ENCODE measurements at regions not wholly inside any gene's neighbourhood (a gene's known extent, or its start where the extent isn't known, plus 50 kb on each side); places are given as distances from the start of the nearest gene placed in this dataset.

DNA sequence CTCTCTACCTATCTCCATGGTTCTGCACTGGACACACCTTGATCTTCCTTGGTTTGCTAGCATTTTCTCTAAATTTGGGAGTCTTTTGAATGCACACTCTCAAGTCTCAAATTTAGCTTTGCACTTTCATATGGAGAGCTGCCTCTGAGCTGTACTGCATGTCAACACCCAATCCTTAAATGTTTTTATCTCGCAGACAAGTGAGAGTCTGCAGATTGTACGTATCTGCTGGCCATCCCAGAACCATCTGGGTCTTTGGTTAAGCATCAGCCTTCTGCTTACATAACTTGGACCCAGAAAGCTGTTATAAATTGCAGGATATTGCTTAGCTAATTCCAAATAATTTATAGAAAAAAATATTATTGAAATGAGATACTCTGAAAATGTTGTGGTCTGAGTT lies 111.4 kb upstream of the GRAMD2B start:
- no peak for DNase-seq (ENCODE audit: low read depth in 2 of 3, low spot score in 2 of 3)

DNA sequence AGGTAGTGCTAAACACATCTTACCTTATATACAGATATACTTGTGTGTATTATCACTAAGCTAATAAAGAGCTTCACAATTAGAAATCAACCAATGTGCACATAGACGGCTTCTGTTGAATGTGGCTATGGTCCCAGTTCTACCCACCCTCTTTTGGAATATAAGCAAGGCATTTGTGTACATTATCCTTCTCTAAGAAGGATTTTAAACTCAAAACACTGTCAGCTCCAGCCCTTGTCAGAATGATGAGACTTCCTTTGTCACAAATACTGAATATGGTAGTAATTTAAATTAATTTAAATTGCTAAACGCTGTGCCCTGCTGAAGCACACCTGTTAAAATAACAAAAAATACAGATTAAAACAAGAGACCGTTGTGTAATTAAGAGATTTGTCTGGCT lies 107.9 kb upstream of the GRAMD2B start:
- no peak for DNase-seq (ENCODE audit: low read depth in 2 of 3, low spot score in 2 of 3)

DNA sequence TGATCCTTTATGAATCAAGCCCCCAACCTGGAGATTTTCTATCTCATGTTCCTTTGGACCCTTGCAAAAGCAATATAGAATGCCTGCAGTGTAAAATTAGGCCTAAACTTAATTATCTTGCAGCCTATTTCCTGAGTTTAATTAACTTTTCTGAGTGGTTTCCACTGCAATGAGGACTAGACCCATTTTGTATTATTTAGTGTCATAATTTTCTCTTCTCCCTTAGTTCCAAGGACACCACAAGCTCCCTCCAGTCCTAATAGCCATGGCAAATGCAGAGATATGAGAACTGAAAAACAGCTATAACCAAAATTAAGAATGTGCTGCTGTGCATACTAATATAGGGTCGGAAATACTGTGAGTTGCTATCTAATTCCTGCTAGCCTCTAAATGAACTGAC lies 90.9 kb upstream of the GRAMD2B start:
- no peak for DNase-seq (ENCODE audit: low read depth in 2 of 3, low spot score in 2 of 3)

DNA sequence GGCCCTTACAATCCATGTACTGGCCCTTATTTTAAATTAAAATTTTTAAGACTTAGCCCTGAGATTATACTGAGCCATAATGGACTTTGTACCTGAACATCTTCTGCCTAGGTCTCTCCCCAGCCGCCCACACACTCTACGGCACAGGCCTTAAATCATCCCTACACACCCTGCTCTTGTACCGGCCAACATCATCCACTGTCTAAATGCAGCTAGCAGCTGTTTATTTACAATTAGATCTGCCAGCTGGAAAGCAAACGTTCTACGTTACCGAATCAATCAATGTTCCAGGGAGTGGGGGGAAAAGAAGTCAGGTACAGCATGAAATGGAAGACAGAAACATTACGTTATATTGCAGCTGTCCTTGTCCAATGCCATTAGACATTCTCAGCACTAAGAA lies 88.4 kb upstream of the GRAMD2B start:
- DNase-seq (ENCODE audit: low read depth in 2 of 3, low spot score in 2 of 3): no peak

DNA sequence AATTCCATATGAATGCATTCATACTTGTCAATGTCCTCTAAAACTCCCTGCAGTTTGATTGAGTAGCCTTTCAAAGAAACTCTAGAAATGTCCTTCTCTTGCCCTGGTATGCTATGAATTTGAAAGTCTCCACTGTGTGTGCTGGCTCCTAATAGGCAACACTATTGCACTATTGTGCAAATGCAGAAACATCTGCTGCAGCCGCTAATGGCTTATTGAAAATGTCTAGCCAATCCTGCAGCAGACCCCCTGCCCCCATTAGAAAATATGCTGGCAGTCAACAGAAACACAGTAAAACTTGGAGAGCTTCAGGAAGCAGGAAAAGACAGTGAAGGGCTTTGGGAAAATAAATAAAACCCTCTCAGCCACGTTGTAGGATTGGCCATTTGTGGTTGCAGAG lies 87.3 kb upstream of the GRAMD2B start:
- DNase-seq (ENCODE audit: low read depth in 2 of 3, low spot score in 2 of 3): no peak

DNA sequence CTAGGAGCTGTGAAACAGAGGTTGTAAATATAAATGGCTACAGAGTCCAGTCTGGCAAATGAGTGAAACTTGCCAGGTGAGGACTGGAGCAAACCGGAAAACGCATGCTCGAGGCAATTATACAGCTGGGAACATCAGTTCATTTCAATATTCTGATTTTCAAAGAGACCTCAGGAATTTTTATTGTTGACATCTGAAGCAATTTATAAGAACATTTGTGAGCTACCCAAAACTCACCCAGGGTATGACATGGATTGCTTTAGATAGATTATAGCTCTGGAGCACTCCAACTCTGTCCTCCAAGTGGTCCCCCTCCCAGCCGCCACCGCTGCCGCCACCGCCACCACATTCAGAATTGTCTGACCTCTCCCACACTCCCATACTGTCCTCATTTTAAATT lies 84.6 kb upstream of the GRAMD2B start:
- no peak for DNase-seq (ENCODE audit: low read depth in 2 of 3, low spot score in 2 of 3)

DNA sequence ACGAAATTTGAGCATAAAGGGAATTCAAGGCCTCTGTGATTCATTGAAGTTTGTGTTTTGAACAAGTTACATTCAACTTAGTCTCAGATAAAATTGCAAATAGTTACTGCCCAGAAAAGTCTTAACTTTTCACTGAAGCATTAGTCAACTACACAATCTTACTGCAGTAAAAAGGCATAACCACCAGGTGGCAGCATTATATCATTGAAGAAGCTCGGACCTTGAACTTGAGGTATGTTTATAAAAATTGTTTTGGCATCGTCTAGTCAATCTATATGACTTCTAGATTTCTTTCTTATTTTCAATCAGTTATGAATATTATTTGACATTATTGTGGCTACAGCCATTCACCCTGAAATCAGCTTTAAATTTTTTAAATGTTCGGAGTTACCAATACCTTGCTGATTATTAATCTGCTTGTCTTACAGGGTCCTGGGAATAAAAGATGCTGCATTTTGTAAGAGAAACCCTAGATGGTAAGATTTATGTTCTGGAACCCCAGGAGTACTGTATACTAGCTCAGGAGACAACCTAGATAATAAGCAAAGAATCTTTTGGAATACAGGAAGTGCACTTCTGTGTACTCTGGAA lies 83.9 kb upstream of the GRAMD2B start:
- DNase-seq (ENCODE audit: low read depth in 2 of 3, low spot score in 2 of 3): peak in 1 of 3 experiments; percentile 13

DNA sequence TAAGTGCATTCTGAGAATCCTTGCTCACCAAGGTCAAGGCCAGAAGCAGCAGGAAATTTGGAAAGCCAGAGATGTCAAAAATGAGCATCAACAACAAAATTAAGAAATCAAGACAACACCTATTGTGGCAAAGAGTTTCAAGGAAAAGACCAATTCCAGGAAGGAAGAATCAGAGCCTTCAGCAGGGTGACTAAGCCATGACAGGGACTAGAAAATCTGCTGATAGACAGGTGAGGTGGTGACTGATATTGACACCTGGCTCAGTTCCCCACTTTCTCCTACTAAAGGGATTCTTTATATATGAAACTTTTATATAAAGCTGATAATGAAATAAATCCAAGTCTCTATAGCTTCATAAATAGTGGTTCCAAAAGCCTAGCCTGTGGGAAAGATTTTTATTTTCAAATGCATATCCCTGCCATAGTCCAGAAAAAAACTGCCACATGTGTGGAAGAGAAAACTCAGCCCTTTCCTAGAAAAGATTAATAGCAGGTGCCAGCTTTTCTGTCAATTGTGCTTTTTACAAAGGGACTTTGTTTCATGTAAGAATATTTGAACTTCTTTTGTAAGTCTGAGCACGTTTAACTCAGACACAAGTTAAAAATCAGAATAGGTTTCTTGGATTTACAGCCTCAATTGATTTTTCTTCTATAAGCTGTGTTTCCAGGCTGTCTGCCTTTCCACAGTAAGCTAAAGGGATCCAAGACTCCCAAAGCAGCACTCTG lies 81.1 kb upstream of the GRAMD2B start:
- no peak for DNase-seq (ENCODE audit: low read depth in 2 of 3, low spot score in 2 of 3)

DNA sequence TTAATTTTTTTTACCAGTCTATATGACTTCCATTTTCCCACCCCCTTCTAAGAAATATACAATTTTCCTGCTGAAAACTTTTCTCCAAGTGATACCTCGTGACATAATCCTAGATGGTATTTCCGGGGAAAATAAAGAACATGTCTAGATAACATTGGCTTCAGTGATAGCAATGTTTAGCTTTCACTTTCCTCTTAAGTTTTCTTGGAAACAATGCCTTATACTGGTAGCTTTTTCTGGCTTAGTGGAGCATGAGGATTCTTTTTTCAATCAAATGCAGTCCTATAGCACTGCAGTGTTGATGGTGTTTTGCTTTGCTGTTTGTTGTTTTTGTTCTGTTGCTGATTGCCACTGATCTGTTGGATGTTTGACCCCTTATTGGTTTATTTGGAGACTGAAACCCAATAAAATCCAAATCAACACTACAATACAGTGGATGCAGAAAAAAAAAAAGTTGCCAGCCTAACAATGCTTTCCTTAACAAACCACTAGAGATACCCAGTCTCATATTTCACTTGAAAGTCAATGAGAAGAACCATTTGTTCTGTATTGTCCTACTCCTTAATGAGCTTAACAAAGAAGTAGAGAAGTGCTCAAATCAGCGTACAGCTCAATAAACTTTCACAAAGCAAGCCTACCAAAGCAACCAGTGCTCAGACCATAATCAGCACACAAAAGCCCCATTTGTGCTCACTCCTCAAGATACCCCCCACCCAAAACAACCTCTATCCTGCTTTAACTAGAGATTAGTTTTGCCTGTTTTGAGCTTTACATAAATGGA lies 74.2 kb upstream of the GRAMD2B start:
- no peak for DNase-seq (ENCODE audit: low read depth in 2 of 3, low spot score in 2 of 3)

DNA sequence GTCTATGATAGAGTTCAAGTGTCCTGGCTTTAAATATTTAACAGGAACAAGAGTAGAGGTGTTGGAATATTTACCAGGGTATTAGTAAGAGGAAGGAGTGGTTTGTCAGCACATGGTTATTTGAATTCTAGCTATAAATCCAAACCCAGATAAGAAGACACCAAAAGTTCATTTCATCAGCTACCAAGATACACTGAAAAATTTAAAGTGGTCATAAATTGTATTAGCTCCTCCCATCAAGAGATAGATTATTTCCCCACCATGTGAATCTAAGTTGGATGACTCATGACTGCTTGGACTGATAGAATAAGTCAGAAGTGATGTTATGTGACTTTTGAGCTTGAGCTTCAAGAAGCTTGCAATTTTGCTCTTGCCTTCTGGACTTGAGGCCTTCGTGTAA lies 72.1 kb upstream of the GRAMD2B start:
- no peak for DNase-seq (ENCODE audit: low read depth in 2 of 3, low spot score in 2 of 3)

DNA sequence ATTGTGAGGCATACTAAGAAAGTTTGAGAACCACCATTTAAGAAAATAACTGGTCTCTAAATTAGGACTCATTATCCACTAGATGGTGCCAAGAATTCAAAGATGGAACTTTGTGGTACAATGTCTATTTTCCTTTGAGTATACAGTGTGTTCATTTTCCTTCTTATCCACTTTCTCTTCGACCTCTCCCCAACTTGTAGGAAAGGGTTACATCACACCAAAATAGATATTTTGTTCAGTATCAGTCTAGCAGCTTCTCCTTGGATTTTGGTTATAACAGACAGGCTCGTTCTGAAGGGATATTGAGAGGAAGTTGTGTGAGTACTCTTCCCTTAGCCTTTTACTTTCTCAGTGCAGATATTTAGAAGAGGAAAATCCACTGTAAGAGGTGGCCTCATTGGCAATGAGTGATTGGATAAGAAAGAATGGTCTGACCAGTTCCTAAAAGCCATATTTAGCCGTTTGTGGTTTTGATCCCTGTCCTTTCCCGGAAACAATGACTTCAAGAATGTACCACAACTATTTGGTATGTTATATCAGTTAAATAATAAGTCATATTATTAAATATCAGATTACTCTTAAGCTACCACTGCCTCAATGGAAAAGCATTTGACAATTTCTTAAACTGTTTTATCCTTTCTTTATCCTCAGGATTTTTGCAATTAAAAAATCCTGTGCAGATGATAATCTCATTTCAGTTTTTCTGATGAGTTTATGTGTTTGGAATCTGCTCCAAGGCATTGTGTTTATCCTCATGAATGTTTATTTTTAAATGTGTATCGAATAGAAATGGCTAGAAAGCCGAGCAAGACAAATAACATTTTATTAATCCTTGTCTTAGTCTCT lies 69.0 kb upstream of the GRAMD2B start:
- DNase-seq (ENCODE audit: low read depth in 2 of 3, low spot score in 2 of 3): no peak

DNA sequence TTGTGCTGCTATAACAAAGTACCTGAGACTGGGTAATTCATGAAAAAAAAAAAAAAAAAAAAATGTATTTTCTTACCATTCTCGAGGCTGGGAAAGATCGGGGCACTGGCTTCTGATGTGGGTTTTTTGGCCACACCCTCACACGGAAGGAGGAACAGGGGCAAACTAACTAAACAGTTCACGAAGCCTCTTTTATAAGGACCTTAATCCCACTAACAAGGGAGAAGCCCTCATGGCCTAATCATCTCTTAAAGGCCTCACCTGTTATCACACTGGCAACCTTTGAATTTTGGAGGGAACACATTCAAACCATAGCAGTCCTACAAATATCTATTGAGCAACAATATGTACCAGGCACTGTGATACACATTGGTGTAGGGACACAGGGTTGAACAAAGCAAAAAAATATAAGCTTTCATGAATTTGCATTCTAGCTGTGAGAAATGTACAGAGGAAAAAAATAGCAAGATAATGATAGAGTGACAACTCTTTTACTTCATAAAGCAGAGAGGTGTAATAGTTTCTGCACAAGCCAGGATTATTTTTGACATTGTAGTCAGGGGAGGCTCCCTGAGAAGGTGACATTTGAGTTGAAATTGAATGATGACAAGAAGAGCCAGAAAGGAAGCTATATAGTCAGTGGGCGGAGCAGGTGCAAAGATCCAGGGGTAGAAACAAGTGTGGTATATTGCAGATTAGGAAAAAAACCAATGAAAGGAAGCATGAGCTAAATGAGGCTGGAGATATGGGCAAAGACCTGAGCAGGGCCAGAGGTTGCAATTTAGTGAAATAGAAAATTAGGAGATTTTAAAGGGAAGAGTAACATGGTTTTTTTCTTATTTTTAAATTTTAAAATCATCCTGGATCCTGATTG lies 68.1 kb upstream of the GRAMD2B start:
- no peak for DNase-seq (ENCODE audit: low read depth in 2 of 3, low spot score in 2 of 3)

DNA sequence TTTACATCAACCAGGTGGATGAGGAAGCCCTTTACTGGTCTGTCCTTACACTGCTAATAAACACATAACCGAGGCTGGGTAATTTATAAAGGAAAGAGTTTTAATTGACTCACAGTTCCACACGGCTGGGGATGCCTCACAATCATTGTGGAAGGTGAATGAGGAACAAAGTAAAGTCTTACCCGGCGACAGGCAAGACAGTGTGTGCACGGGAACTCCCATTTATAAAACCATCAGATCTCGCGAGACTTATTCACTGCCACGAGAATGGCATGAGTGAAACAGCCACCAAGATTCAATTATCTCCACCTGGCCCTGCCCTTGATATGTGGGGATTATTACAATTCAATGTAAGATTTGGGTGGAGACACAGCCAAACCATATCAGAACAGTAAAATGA lies 67.3 kb upstream of the GRAMD2B start:
- no peak for DNase-seq (ENCODE audit: low read depth in 2 of 3, low spot score in 2 of 3)

DNA sequence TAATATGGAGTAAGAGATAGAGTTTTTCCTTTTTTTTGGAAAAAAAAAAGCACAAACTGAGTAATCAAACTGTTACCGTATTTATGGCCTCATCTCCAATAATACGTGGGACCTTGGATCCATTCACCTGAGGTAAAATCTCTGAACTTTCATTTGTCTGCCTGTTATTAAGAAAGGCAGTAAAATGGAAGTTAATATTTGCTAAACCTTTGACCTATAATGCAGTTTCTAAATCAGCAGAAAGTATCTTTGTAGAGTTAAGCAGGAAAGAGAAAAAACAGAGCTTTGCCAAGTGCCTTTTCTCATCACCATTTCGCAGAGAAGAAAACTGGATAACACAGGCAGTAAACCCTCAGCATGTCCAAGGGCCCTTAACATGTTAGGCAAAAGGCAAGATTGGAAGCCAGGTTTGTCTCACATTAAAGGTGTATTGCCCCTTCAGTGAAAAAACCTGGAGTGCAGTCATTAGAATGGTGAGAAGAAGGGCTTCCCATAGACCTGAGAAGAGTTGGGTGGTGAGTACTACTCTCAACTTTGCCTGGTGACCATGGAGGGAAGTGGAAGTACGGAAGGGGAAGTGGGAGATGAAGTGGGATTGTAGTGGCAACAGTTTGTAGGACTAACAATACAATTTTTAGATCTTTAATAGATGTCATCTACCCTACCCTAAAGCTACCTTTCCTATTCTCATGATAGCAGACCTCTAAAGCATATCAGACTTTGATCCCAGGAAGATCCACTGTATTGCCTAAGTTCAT lies 65.4 kb upstream of the GRAMD2B start:
- no peak for DNase-seq (ENCODE audit: low read depth in 2 of 3, low spot score in 2 of 3)

DNA sequence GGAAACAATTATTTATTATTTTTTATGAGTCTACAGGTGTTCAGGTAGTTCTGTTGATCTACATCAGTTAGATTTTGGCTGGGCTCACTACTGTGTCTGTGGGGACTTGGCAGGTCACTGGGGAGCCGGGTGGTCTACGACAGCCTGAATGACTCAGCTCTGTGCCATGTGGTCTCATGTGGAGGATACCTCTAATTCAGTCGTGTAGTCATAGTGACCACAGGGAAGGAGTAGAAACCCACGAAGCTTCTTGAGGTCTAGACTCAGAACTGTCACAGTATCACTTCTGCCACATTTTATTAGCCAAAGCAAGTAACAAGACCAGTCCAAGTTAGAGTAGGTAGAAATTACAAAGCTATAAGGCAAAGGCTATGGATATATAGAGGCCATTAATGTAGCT lies 64.7 kb upstream of the GRAMD2B start:
- DNase-seq (ENCODE audit: low read depth in 2 of 3, low spot score in 2 of 3): peak in 1 of 3 experiments; percentile 11

DNA sequence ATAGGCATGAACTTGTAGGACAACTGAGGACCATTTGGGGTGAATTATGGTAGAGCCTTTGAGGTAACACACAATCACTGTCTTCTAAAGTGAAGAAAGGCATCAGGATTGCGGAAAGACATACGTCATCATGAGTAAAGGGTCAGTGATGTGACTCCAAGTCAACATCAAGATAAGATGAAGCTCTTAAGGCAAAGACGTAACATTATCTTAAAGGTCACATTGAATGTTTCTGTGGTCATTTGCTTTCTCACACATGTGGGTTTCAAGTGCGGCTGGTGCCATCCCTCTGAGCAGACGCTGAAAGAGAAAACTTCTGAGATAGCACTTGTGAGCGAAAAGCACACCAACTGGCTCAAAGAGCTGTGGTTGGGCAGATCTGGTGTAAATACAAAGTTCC lies 63.3 kb upstream of the GRAMD2B start:
- no peak for DNase-seq (ENCODE audit: low read depth in 2 of 3, low spot score in 2 of 3)

DNA sequence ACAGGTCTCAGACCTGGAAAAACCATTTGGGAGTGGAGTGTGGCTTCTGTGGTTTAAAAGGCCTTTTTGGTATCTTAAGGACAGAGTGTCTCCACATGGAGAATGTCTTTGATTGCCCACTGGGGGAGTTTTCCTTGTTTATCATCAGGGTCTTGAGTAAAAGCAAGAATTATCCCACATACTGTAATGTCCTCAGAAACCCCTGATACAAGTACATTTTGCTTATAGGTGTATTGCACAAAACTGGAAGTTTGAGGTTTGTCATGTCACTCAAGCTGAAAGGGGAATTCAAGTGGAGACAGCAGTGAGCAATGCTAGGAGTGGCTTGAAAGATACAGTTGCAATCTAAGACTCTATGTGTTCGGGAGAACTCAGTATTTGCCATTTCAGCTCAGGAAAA lies 62.7 kb upstream of the GRAMD2B start:
- no peak for DNase-seq (ENCODE audit: low read depth in 2 of 3, low spot score in 2 of 3)

DNA sequence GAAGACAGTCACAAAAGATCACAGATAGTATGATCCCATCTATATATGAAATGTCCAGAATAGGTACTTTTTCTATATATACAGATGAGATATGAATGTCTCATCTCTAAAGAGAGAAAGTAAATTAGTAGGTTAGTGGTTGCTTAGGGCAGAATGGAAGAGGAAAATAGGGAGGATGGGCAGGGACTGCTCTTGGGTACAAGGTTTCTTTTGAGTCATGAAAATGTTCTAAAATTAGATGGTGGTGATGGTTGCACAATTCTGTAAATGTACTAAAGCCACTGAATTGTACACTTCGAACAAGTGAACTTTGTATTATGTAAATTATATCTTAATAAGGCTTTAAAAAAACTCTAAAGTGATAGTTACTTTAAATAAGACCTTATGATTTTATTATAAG lies 59.6 kb upstream of the GRAMD2B start:
- DNase-seq (ENCODE audit: low read depth in 2 of 3, low spot score in 2 of 3): no peak

DNA sequence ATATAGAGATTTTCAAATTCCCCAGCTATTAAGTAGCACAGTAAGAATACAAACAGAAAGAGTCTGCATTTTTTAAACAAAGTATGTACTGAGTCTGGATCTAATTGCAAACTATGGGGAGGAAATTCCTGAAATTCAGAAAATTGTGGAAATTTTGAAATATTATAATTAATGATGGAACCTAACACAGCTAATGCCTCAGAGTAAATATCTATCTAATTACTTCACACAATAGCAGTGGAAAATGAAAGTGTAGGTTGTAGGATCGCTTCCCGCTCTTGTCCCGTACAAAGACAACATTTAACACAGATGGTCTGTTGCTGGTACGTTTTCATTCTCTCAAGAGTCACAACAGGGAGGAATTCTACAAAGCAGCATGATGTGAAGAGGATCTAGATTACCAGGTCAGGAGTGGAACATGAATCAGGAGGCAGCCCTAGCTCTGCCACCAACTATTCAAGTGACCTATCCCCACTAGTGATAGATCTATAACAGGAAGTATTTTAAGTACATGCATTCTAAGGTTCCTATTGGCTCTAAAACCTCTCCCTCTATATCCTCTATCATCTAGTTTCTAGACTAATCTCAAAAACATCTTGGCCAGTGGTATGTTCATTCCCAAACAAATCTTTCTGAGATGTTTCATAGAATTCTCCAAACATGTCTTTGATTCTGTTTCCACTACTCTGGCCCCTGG lies 58.9 kb upstream of the GRAMD2B start:
- no peak for DNase-seq (ENCODE audit: low read depth in 2 of 3, low spot score in 2 of 3)
